Sigmoid colon (tissue), 4 donors: ENCODE measurements at regions not wholly inside any gene's neighbourhood (a gene's known extent, or its start where the extent isn't known, plus 50 kb on each side); places are given as distances from the start of the nearest gene placed in this dataset.

Experiments
- POLR2A ChIP-seq, 2 donors: fragments of 450-650 bp; IDR thresholded peaks; one replicate each; pipeline ENCODE4 v1.6.1; 2016; ENCODE audit warnings: antibody characterized with exemption in 2 of 2, mild to moderate bottlenecking in 2 of 2, moderate library complexity in 2 of 2
- POLR2AphosphoS5 ChIP-seq, 4 donors: sonication (generic); formaldehyde crosslinking; IDR thresholded peaks; one replicate each; pipeline ENCODE4 v1.6.1; 2017; ENCODE audit warnings: antibody characterized with exemption in 4 of 4
- TF ChIP-seq, protein P1 (sequence below), 4 experiments: fragments of 450-650 bp in 3 of 4; fragments of 200-600 bp in 1 of 4; IDR thresholded peaks; one replicate each; pipeline ENCODE4 v1.5.1; 2016 to 2019; ENCODE audit warnings: antibody characterized with exemption in 4 of 4, mild to moderate bottlenecking in 3 of 4, moderate library complexity in 2 of 4

DNA sequence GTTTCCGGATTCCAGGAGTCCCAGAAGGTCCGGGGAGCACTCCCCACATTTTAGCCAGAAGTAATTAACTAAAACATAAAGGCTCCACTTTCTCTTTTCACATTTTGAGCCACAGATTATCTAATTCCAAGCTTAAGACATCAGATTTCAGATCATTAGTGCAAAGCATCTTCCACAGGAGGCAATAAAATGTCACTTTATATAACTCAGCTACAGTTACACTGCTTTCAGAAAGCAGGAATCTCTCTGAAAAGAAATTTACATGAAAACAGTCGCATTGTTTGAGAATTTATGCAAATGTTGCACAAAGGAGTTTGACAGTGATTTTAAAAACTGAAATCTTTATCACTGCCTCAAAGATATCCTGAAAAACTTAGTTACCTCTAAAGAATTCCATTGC lies 99.7 kb downstream of the LMO4 start:
- no peak for TF ChIP-seq POLR2AphosphoS5 (IDR thresholded peaks at IDR 0.05)
- TF ChIP-seq, protein P1, sequence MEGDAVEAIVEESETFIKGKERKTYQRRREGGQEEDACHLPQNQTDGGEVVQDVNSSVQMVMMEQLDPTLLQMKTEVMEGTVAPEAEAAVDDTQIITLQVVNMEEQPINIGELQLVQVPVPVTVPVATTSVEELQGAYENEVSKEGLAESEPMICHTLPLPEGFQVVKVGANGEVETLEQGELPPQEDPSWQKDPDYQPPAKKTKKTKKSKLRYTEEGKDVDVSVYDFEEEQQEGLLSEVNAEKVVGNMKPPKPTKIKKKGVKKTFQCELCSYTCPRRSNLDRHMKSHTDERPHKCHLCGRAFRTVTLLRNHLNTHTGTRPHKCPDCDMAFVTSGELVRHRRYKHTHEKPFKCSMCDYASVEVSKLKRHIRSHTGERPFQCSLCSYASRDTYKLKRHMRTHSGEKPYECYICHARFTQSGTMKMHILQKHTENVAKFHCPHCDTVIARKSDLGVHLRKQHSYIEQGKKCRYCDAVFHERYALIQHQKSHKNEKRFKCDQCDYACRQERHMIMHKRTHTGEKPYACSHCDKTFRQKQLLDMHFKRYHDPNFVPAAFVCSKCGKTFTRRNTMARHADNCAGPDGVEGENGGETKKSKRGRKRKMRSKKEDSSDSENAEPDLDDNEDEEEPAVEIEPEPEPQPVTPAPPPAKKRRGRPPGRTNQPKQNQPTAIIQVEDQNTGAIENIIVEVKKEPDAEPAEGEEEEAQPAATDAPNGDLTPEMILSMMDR (IDR thresholded peaks at IDR 0.05): no peak
- no peak for TF ChIP-seq POLR2A (IDR thresholded peaks at IDR 0.05)
